OCI-LY3 (cell line): ENCODE measurements at regions not wholly inside any gene's neighbourhood (a gene's known extent, or its start where the extent isn't known, plus 50 kb on each side); places are given as distances from the start of the nearest gene placed in this dataset.

Source experiments
- H2AFZ ChIP-seq: fragments of 200-600, 300-600 bp; shearing (Covaris generic); 2 replicates; pipeline ENCODE4 v1.6.0; 2014; ENCODE audit warnings: antibody characterized with exemption, low read depth, low read length
- H3K27ac ChIP-seq: fragments of 200-600, 300-600 bp; sonication (generic); 2 replicates; pipeline ENCODE4 v1.5.1; 2014; ENCODE audit warnings: mild to moderate bottlenecking, low read length, moderate library complexity, mixed read lengths
- H3K27me3 ChIP-seq: fragments of 200-600, 300-600 bp; sonication (generic); 2 replicates; pipeline ENCODE4 v1.6.1; 2014; ENCODE audit warnings: low read depth, low read length, mixed read lengths
- H3K36me3 ChIP-seq: fragments of 200-600, 300-600 bp; sonication (generic); replicated peaks from 2 replicates; pipeline ENCODE3; 2014; ENCODE audit warnings: low read depth, low read length, mixed read lengths
- H3K4me1 ChIP-seq: fragments of 300-600, 200-600 bp; sonication (generic); 2 replicates; pipeline ENCODE4 v1.6.1; 2014; ENCODE audit warnings: low read length, mixed read lengths
- H3K4me2 ChIP-seq: fragments of 200-600, 300-600 bp; sonication (generic); 2 replicates; pipeline ENCODE4 v1.6.1; 2014; ENCODE audit warnings: low read length, mixed read lengths
- H3K4me3 ChIP-seq: fragments of 300-600, 200-600 bp; sonication (generic); 2 replicates; pipeline ENCODE4 v1.5.1; 2014; ENCODE audit warnings: antibody characterized with exemption, mild to moderate bottlenecking, low read length, moderate library complexity
- H3K79me2 ChIP-seq: fragments of 300-600, 200-600 bp; shearing (Covaris generic); 2 replicates; pipeline ENCODE4 v1.6.1; 2014; ENCODE audit warnings: mild to moderate bottlenecking, low read length, mixed read lengths
- H3K9ac ChIP-seq: fragments of 300-600, 200-600 bp; shearing (Covaris generic); 2 replicates; pipeline ENCODE4 v1.6.0; 2014; ENCODE audit warnings: mild to moderate bottlenecking, low read length, moderate library complexity
- H3K9me3 ChIP-seq: fragments of 200-600, 300-600 bp; shearing (Covaris generic); 2 replicates; pipeline ENCODE4 v1.6.1; 2014; ENCODE audit warnings: low read length, mixed read lengths; ENCODE audit not compliant: insufficient read depth
- H4K20me1 ChIP-seq: fragments of 200-600, 300-600 bp; sonication (generic); 2 replicates; pipeline ENCODE4 v1.6.1; 2016; ENCODE audit warnings: low read length, mixed read lengths; ENCODE audit not compliant: insufficient read depth
- EZH2phosphoT487 ChIP-seq: fragments of 200-600 bp; shearing (Covaris generic); IDR thresholded peaks from 2 replicates; pipeline ENCODE4 v1.6.1; 2018; ENCODE audit warnings: antibody characterized with exemption, mixed run types, low read depth
- TF ChIP-seq, protein P1 (sequence below): fragments of 200-600, 300-600 bp; sonication (generic); IDR thresholded peaks from 2 replicates; pipeline ENCODE4 v1.5.1; 2014; ENCODE audit warnings: antibody characterized with exemption, low read length, low read depth

- Histone ChIP-seq H3K27me3 (no peaks in the 10 kb centered on the region), H3K9me3 (no peaks in the 10 kb centered on the region), H3K9ac (no peak overlapping the region), H3K4me3 (no peak overlapping the region), H3K27ac (no peak overlapping the region), H3K4me2 (no peak overlapping the region), H3K79me2 (no peaks in the 10 kb centered on the region), H2AFZ (no peak overlapping the region), H3K36me3 (no peaks in the 10 kb centered on the region), H4K20me1 (no peaks in the 10 kb centered on the region), H3K4me1 (no peaks in the 10 kb centered on the region)
- TF ChIP-seq EZH2phosphoT487, result no peak
- TF ChIP-seq, protein P1, sequence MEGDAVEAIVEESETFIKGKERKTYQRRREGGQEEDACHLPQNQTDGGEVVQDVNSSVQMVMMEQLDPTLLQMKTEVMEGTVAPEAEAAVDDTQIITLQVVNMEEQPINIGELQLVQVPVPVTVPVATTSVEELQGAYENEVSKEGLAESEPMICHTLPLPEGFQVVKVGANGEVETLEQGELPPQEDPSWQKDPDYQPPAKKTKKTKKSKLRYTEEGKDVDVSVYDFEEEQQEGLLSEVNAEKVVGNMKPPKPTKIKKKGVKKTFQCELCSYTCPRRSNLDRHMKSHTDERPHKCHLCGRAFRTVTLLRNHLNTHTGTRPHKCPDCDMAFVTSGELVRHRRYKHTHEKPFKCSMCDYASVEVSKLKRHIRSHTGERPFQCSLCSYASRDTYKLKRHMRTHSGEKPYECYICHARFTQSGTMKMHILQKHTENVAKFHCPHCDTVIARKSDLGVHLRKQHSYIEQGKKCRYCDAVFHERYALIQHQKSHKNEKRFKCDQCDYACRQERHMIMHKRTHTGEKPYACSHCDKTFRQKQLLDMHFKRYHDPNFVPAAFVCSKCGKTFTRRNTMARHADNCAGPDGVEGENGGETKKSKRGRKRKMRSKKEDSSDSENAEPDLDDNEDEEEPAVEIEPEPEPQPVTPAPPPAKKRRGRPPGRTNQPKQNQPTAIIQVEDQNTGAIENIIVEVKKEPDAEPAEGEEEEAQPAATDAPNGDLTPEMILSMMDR, result no peak
These were observed 76.5 kb downstream of the DDIT4L start for GRCh38 chr4:100113732-100114131.

DNA sequence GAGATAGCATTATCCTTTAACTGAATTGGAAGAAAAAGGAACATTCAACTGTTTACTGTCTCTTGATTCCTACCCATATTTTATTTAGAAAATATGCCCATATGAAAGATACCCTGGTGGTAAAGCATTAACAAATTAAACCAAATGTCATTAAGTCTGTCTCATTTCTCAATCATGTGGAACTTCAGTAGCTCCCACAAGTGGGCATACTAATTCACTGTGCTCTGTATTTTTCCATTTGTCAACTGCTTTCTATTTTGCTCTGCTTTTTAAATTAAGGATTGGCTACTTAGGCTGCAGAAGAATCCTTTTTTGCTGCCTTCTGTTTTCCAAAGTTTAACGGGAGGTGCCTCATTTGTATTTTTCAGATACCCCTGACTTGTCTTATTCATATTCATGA is 77.2 kb downstream of the DDIT4L start:
- H3K9me3 ChIP-seq, result no peaks in the 10 kb centered on the region
- no peak overlapping the region for H3K4me2 ChIP-seq
- H4K20me1 ChIP-seq, result no peaks in the 10 kb centered on the region
- no peak overlapping the region for H2AFZ ChIP-seq
- TF ChIP-seq, protein P1, result no peak
- no peak for TF ChIP-seq EZH2phosphoT487
- no peaks in the 10 kb centered on the region for H3K36me3 ChIP-seq
- H3K27ac ChIP-seq, result no peak overlapping the region
- no peaks in the 10 kb centered on the region for H3K4me1 ChIP-seq
- H3K9ac ChIP-seq, result no peak overlapping the region
- no peaks in the 10 kb centered on the region for H3K79me2 ChIP-seq
- no peak overlapping the region for H3K4me3 ChIP-seq
- no peaks in the 10 kb centered on the region for H3K27me3 ChIP-seq

- no peak overlapping the region for H3K4me3 ChIP-seq
- H3K9ac ChIP-seq, result no peak overlapping the region
- no peaks in the 10 kb centered on the region for H3K4me1 ChIP-seq
- TF ChIP-seq EZH2phosphoT487, result no peak
- TF ChIP-seq, protein P1, result no peak
- H3K79me2 ChIP-seq, result no peaks in the 10 kb centered on the region
- H3K27ac ChIP-seq, result no peak overlapping the region
- no peaks in the 10 kb centered on the region for H4K20me1 ChIP-seq
- no peak overlapping the region for H2AFZ ChIP-seq
- no peaks in the 10 kb centered on the region for H3K27me3 ChIP-seq
- H3K36me3 ChIP-seq, result no peaks in the 10 kb centered on the region
- no peak overlapping the region for H3K4me2 ChIP-seq
- no peaks in the 10 kb centered on the region for H3K9me3 ChIP-seq
These were observed 80.3 kb downstream of the DDIT4L start for GRCh38 chr4:100109921-100110320.

- Histone ChIP-seq H2AFZ (no peak overlapping the region), H3K4me2 (no peak overlapping the region), H3K4me3 (no peak overlapping the region), H3K4me1 (no peaks in the 10 kb centered on the region), H3K79me2 (no peaks in the 10 kb centered on the region), H3K27ac (no peak overlapping the region), H4K20me1 (no peaks in the 10 kb centered on the region), H3K9ac (no peak overlapping the region), H3K9me3 (no peaks in the 10 kb centered on the region), H3K27me3 (no peaks in the 10 kb centered on the region), H3K36me3 (no peaks in the 10 kb centered on the region)
- TF ChIP-seq EZH2phosphoT487, result no peak
- TF ChIP-seq, protein P1, result no peak
These were observed 81.4 kb downstream of the DDIT4L start for GRCh38 chr4:100108869-100109268.
